ENCODE measurements at regions not wholly inside any gene's neighbourhood (a gene's known extent, or its start where the extent isn't known, plus 50 kb on each side); places are given as distances from the start of the nearest gene placed in this dataset.

GRCh38 chr2:128477891-128478290 lies 159.2 kb upstream of the HS6ST1 start:
- TF ChIP-seq EZH2phosphoT487 (IDR thresholded peaks at IDR 0.05; ENCODE audit: borderline replicate concordance, low read length) (no peak), CTCF (conservative IDR thresholded peaks at IDR 0.05; ENCODE audit: low read depth, low read length) (no peak)
